Activated effector memory CD4-positive, alpha-beta T cell treated with Interleukin-2 at 50 U/mL for 16 hours (primary cell): ENCODE measurements at regions not wholly inside any gene's neighbourhood (a gene's known extent, or its start where the extent isn't known, plus 50 kb on each side); places are given as distances from the start of the nearest gene placed in this dataset.
"Not testable (repeated sequence)": the region's sequence is repeated elsewhere in the genome, so short reads cannot be mapped to it uniquely, and the experiment has no call there.

Source experiments
- DNase-seq: peaks from one replicate; pipeline ENCODE4 v3.0.0-alpha.2; 2020

DNA sequence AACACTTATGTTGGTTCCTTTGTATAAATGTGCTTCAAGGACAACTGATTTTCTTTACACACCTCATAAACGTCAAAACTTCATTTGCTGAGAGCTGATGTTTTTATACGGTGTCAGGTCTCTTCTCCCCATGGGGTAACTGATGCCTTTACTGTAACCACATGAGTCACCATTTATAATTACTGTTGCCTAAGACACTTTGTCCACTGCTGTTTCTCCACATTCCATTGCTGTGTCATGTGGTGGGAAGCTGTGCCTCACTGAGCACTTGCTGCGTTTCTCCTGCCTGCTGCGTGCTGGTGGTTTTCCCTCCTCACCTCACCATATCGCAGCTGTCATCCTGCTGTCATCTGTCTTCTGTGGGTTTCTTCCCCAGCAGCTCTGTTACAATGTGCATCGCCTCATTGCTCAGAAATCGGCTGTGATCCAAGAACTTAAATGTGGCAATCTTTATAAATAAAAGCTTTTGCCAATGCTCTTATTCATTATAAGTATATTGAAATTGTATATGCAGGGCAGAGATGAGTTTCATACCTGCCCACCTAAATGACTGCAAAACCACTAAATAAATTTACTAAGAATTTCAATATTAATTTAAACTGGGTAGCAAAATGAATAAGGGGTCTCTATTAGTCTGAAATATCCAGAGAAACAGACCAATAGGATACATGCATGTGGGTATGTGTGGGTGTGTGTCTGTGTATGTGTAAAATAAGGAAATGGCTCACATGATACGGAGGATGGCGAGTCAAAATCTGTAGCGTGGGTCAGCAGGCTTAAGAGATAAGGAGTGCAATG is 547.0 kb upstream of the SLITRK5 start:
- DNase-seq = no peak

- no peak for DNase-seq
These were observed 546.4 kb upstream of the SLITRK5 start for GRCh38 chr13:87124785-87125074.

DNA sequence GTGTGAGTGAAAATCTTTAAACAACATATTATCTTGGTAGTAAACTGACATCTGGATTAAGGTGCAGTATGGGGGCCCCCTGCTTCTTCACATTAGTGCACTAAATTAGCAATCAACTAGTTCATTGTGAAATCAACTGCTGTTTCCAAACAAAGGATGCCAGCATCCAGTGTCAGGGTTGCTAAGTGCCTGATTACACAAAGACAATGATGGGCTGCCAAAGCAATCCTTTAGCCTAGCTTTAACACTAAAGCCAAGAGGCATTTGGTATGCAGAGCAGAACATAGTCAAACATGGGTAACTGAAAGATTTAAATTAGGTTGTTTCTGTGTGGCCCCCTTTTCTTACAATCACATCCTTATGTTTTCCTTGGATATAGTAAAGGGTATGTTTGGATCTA is 543.1 kb upstream of the SLITRK5 start:
- DNase-seq = no peak

- no peak for DNase-seq
These were observed 542.7 kb upstream of the SLITRK5 start for GRCh38 chr13:87128491-87128890.

DNA sequence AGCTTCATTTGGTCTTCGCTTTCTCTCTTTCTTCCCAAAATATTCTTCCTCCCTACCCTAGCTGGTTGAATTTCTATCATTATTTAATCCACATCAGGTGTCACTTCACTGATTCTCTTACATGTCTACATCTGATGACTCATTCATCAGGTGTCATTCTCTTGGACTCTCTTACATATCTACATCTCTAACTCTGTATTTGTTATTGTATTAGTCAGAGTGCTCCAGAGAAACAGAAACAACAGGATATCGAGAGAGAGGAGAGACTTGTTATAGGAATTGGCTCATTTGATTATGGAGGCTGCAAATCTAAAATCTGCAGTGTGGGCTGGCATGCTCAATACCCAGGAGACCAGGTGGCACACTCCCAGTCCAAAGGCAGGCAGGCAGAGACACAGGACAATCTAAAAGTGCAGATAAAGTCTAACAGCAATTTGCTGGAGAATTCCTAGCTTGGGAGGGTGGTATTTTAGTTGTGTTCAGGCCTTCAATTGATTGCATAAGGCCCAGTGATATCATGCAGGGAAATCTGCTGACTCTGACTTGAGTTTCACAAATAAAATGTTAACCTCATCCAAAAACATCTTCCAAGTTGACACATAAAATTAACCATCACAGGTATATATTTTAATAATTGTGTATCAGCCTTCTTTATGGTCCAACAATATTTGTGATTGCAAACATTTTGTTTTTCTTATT is 541.4 kb upstream of the SLITRK5 start:
- no peak for DNase-seq

DNA sequence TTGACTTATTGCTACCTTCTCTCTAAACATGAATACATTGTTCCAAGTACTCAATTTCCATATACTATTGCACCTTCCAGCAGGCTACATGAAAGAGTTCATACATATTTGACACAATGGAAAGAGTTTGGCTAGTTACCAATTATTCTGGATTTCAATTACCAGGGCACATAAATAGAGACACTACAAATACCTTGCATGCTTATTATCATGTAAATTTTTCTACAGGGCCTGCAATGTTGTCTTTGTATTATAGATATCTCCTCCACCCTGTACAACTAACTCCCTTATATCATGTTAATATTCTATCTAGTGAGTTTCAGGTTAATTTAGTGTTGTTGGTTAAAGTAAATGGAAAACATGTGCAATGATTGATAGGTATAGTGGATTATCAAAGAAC is 540.7 kb upstream of the SLITRK5 start:
- DNase-seq = no peak

DNA sequence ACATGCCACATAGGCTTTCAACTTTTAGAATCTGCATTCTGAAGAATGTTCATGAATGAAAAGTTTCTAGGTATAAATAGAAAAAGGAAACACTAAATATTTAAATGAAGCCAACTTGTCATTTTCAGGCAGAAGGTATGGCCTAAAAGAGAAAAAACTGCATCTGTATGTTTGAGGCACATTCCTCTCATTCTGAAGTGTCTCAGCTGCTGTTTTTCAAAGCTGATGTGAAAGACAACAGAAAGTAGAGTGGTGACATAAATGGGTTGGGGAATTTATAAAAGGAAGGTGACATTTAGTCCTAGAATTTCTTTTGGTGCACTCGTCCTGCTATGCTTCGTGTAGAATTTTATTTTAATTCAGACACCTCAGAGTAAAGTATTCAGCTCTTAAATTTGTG is 539.6 kb upstream of the SLITRK5 start:
- DNase-seq = no peak

DNA sequence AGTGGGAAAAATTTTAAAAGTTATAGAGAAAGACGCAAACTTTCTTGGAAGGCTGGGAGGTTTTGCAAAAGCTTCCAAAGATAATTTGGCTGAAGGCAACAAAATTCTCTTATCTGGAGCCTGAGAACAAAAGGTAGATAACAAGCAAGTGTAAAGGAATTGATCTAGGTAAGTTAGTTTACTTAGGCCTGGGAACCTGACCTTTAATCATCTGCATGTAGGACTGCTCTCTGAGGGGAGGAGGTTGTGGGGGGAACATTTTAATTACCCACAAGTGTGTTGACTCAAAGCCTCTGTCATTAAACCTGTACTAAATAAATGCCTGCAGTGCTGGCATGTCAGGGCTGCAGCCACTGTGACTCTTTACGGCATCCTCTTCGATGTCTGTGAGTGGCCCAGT is 532.3 kb upstream of the SLITRK5 start:
- DNase-seq = no peak

DNA sequence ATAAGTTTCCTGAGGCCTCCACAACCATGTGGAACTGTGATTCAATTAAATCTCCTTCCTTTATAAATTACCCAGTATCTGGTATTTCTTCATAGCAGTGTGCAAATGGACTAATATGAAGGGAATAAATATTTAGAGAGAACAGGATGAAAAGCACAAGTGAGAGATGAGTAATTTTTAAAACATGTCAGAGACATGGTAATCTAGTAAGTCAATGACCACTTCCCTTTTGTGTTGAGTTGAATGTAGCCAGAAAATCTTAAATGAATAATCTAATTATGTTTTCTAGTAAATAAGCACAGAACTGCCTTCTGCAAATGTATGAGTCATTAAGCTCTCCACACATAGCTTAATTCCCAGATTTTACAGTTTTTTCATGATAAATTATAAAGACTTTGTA is 524.1 kb upstream of the SLITRK5 start:
- no peak for DNase-seq

DNA sequence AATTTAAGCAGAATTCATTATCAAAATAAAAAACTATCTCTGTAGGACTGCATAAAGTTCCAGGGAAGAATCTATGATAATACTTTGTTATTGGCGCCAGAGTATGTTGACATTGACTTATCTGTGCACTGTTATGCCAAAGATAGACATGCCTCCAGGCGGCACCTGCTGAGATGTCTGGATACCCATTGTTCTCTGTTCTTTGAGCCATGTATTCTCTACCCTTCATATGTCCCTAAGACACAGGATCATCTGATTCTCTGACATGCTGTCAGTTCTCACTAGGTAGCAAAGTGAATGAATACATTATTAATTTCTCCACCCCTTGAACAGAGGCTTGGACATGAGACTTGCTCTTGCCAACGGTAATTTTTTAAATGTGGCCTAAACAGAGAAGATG is 517.8 kb upstream of the SLITRK5 start:
- no peak for DNase-seq

- no peak for DNase-seq
These were observed 504.8 kb upstream of the SLITRK5 start for GRCh38 chr13:87166348-87166747.

DNA sequence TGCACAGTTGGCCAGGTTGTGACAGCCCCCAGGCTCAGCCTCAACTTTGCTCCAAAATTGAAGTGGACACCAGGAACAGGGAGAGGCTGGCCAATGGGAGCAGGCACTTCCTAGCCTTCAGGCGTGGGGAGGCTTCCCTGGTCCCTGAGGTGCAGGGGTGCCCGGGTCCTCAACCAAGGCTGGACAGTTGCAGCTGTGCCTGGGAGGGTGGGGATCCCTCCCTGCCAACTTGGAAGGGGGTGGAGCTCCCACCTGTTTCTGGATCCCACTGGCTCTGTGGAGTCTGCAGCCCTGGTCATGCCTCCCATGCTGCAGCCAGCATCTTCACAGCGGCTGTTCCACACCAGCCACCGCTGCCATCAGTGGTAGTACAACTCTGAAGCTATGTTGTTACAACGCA is 502.8 kb upstream of the SLITRK5 start:
- DNase-seq = no peak

DNA sequence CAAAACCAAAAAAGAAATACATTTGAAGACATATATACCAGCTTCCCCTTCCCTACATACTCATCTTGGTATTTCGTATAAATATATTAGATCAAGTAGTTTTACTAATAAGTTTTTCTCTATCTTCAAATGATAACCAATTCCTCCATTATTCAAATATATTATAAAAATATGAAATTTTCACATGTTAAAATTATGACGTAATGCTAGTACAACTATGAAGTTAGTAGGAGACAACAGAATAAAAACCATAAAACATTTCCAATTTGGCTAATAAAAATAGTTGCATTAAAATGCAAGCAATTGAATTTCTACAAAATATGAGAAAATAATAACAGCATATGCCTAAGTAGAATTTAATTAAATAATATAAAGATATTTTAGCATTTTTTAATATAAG is 501.8 kb upstream of the SLITRK5 start:
- DNase-seq = no peak

GRCh38 chr13:87172166-87172835 is 498.9 kb upstream of the SLITRK5 start:
- DNase-seq = no peak

DNA sequence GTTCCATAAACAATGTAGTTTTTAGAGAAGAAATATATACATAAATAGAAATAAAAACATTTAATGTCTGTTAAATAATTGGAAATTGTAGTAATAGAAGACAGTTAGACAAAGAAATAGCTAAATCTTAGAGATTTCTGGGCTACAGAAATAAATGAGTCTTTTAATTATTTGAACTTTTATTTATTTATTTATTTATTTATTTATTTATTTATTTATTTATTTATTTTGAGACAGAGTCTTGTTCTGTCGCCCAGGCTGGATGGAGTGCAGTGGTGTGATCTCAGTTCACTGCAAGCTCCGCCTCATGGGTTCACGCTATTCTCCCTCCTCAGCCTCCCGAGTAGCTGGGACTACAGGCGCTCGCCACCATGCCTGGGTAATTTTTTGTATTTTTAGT is 486.0 kb upstream of the SLITRK5 start:
- DNase-seq = not testable (repeated sequence)

- DNase-seq = not testable (repeated sequence)
These were observed 484.5 kb upstream of the SLITRK5 start for GRCh38 chr13:87186647-87187046.

GRCh38 chr13:87191485-87191884 is 479.7 kb upstream of the SLITRK5 start:
- not testable (repeated sequence) for DNase-seq

DNA sequence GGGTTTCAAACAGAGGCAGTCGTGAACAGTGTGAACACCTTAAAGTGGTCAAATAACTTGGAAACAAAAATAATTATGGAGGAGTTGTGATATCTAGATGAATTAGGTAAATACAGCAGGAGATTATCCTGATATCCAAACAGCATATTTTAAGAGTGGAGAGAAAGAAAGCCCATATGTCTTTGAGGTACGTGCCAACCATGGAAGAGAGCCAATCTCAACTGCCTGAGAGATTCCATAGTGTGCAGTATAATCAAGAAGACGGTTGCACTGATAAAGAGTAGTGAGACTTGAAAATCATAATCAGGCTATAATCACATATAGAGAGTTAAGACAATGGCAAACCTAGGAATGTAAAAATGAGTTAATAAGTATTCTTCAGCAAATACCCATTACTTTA is 472.8 kb upstream of the SLITRK5 start:
- DNase-seq = no peak

- DNase-seq = no peak
These were observed 464.5 kb upstream of the SLITRK5 start for GRCh38 chr13:87206708-87207107.

DNA sequence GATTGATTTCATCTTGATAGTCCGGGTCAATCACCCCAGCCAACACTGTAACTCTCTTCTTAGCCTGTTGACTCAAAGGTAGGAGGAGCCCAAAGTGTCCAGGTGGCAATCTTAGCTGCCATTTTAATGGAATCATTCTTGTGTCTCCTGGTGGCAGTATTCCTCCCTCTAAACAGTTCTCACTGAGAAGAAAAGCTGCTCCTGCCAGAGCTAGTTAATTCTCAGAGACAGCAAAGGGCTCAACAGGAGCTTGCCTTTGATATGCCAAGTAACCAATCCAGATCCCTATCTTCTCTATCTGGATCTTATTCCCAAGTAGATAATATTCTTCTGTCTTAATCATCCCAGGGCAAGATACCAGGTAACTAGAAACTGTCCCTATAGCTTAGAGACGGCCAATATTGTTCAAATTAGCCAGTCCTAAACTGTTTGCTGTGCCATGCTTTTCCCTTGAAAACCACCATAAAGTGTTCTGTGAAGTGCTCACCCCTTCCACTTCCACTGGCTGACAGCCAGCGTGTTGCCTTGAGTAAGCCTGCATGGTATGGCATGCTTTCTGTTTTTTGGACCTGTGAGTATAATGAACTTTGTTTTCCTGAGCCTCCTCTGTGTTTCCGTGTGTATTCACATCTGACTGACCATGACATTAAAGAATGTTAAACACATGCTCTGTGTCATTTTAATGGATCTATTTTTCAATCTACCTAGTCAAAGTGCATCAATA is 463.7 kb upstream of the SLITRK5 start:
- no peak for DNase-seq

DNA sequence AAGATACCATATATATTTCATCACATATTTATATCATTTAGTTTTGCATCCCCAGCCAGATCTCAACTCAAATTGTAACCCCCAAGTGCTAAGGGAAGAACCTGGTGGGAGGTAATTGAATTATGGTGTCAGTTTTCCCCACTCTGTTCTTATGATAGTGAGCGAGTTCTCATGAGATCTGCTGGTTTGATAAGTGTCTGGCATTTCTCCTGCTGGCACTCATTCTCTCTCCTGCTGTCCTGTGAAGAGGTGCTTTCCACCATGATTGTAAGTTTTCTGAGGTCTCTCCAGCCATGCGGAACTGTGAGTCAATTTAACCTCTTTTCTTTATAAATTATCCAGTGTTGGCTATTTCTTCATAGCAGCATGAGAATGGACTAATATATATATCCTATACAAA is 462.5 kb upstream of the SLITRK5 start:
- DNase-seq = no peak

DNA sequence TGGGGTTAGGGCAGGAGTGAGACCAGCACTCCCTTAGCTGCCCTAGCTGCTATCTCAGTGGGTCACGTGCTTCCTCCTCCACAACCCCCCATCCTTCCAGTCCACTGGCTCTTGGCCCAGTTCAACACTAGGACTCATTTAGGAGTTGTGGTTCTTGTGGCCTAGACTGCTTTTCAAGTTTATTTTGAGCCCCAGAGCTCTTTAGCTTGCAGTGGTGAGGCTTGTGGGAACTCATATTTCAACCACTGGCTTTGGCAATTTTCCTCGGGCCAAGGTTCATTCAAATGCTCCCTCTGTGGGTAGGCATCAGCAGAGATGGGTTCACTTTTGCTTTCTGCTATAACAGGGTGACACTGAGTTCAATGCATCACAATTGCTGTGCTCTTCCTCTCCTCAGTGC is 436.2 kb upstream of the SLITRK5 start:
- DNase-seq = no peak

GRCh38 chr13:87235621-87236020 is 435.6 kb upstream of the SLITRK5 start:
- no peak for DNase-seq
